Ishikawa (cell line): ENCODE measurements at regions not wholly inside any gene's neighbourhood (a gene's known extent, or its start where the extent isn't known, plus 50 kb on each side); places are given as distances from the start of the nearest gene placed in this dataset.

Experiments
- CEBPB ChIP-seq: IDR thresholded peaks from 2 replicates; pipeline ENCODE4 v1.6.1; 2012
- CREB1 ChIP-seq: IDR thresholded peaks from 2 replicates; pipeline ENCODE4 v1.6.1; 2012; ENCODE audit warnings: low read depth
- EGR1 ChIP-seq: IDR thresholded peaks from 2 replicates; pipeline ENCODE4 v1.6.1; 2012
- EP300 ChIP-seq: IDR thresholded peaks from 2 replicates; pipeline ENCODE4 v1.6.1; 2012; ENCODE audit warnings: borderline replicate concordance
- FOXM1 ChIP-seq: IDR thresholded peaks from 2 replicates; pipeline ENCODE4 v1.6.1; 2012; ENCODE audit warnings: low read depth, borderline replicate concordance
- NFIC ChIP-seq: IDR thresholded peaks from 2 replicates; pipeline ENCODE4 v1.6.1; 2012
- RAD21 ChIP-seq: IDR thresholded peaks from 2 replicates; pipeline ENCODE4 v1.6.1; 2012; ENCODE audit warnings: low read depth
- TAF1 ChIP-seq: IDR thresholded peaks from 2 replicates; pipeline ENCODE4 v1.6.1; 2012; ENCODE audit warnings: low read depth, mild to moderate bottlenecking
- TCF12 ChIP-seq: IDR thresholded peaks from 2 replicates; pipeline ENCODE4 v1.6.1; 2012; ENCODE audit warnings: low read depth
- TEAD4 ChIP-seq: IDR thresholded peaks from 2 replicates; pipeline ENCODE4 v1.6.1; 2012
- YY1 ChIP-seq: IDR thresholded peaks from 2 replicates; pipeline ENCODE4 v1.6.1; 2012; ENCODE audit warnings: low read depth
- ZBTB7A ChIP-seq: IDR thresholded peaks from 2 replicates; pipeline ENCODE4 v1.6.1; 2012; ENCODE audit warnings: low read depth
- TF ChIP-seq, protein P1 (sequence below): IDR thresholded peaks from 2 replicates; pipeline ENCODE4 v1.6.1; 2012; ENCODE audit warnings: low read depth, mild to moderate bottlenecking
- TF ChIP-seq, protein P2 (sequence below): IDR thresholded peaks from 2 replicates; pipeline ENCODE4 v1.6.1; 2012
- TF ChIP-seq, protein P3 (sequence below): IDR thresholded peaks from 2 replicates; pipeline ENCODE4 v1.6.1; 2012

DNA sequence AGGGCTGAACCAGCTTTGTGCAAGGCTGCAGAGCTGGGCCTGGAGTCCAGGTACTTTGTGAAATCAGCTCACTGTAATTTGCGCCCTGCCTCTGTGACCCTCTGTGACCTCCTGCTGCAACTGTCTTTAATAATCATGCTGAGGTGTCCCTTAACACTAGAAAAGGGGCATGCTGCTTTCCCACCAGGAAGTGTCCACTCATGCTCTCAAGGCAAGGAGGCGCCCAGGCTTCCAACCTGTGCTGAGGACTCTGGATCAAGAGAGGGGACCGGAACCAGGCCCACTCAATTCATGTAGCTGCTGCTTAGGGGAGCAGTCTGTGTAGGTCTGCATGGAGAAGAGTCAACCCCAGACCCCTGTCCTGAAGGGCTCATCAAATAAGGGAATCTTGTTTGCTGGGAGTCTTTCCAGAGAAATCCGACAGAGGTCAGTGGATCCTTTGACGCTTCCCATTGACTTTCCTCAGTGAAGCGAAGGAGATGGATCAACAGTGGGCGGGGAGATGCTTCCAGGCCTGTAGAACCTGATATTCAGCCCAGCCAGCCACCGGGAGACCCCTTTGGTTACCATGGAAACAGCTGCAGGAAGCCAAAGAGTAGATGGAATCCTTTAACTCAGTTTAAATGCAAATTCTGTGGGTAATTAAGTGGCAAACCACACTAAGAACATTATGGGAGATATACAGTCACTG lies 945.9 kb downstream of the GRID1 start:
- TF ChIP-seq, protein P1, sequence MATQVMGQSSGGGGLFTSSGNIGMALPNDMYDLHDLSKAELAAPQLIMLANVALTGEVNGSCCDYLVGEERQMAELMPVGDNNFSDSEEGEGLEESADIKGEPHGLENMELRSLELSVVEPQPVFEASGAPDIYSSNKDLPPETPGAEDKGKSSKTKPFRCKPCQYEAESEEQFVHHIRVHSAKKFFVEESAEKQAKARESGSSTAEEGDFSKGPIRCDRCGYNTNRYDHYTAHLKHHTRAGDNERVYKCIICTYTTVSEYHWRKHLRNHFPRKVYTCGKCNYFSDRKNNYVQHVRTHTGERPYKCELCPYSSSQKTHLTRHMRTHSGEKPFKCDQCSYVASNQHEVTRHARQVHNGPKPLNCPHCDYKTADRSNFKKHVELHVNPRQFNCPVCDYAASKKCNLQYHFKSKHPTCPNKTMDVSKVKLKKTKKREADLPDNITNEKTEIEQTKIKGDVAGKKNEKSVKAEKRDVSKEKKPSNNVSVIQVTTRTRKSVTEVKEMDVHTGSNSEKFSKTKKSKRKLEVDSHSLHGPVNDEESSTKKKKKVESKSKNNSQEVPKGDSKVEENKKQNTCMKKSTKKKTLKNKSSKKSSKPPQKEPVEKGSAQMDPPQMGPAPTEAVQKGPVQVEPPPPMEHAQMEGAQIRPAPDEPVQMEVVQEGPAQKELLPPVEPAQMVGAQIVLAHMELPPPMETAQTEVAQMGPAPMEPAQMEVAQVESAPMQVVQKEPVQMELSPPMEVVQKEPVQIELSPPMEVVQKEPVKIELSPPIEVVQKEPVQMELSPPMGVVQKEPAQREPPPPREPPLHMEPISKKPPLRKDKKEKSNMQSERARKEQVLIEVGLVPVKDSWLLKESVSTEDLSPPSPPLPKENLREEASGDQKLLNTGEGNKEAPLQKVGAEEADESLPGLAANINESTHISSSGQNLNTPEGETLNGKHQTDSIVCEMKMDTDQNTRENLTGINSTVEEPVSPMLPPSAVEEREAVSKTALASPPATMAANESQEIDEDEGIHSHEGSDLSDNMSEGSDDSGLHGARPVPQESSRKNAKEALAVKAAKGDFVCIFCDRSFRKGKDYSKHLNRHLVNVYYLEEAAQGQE, result no peak
- TF ChIP-seq, protein P2, sequence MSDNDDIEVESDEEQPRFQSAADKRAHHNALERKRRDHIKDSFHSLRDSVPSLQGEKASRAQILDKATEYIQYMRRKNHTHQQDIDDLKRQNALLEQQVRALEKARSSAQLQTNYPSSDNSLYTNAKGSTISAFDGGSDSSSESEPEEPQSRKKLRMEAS, result no peak
- no peak for TF ChIP-seq TCF12
- no peak for TF ChIP-seq TEAD4
- no peak for TF ChIP-seq TAF1
- no peak for TF ChIP-seq CREB1
- no peak for TF ChIP-seq FOXM1
- TF ChIP-seq YY1, result no peak

DNA sequence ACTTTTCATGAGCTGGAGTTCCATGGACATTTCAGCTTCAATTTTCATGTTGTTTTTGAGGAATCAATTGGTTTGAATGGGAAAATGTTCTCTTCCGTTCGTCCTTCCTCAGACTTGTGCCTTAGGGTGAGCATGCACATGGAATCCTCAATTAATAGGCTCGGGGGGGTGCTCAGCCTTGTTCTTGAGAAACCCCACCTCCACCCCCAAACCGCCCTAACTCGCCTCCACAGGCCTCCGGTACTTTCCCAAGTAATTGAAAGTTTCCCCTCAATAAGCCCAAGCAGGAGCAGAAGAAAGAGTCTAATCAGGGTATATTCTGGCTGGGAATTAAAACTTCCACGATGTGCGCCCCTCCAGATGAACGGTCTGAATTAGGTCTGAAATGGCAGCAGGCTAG lies 945.2 kb downstream of the GRID1 start:
- TF ChIP-seq NFIC (no peak), EGR1 (no peak), TEAD4 (no peak), ZBTB7A (no peak), RAD21 (no peak), YY1 (no peak), FOXM1 (no peak), TAF1 (no peak), TCF12 (no peak), EP300 (no peak), CREB1 (no peak), CEBPB (no peak)
- TF ChIP-seq, protein P2, result no peak
- TF ChIP-seq, protein P3, sequence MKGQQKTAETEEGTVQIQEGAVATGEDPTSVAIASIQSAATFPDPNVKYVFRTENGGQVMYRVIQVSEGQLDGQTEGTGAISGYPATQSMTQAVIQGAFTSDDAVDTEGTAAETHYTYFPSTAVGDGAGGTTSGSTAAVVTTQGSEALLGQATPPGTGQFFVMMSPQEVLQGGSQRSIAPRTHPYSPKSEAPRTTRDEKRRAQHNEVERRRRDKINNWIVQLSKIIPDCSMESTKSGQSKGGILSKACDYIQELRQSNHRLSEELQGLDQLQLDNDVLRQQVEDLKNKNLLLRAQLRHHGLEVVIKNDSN, result no peak
- TF ChIP-seq, protein P1, result no peak

DNA sequence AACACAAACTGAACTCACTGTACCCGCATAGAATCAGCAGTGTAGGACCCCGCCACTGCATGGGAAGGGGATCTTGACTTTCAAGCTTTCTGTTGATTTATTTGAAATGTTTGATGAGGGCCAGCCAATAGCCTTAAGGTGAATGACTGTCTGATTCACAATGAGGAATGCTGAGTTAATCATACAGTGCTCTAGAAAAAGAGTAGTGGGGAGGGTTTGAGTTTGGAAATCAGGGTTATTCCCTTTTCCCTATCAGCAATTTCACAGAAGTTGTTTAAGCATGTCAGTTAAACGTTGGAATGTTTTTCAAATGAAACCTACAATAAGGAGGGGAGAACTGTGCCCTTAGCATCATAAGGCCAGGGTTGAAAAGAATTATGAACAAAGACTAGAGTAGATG lies 937.5 kb downstream of the GRID1 start:
- no peak for TF ChIP-seq TEAD4
- TF ChIP-seq, protein P3, result no peak
- TF ChIP-seq EGR1, result no peak

DNA sequence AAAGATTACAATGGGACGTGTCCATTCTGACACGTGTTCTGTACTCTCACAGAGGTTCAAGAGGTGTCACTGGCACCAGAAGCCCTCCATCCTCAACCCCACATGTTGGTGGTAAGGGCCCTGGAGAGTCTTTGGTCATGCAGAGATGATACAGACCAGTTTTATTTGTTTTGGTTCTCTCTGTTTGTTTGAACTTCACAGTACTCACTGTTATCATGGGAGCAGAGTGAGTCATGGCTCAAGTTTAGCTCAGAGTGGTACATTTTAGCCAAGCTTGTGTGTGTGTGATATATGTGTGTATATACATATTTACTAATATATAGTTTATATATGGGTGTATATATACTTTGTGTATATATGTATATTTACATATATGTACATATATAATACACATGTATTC lies 935.6 kb downstream of the GRID1 start:
- TF ChIP-seq YY1, result no peak
- no peak for TF ChIP-seq CEBPB
- TF ChIP-seq FOXM1, result no peak
- TF ChIP-seq TCF12, result no peak
- TF ChIP-seq EGR1, result no peak
- TF ChIP-seq, protein P2, result no peak
- TF ChIP-seq, protein P3, result no peak
- TF ChIP-seq EP300, result no peak
- no peak for TF ChIP-seq NFIC
- no peak for TF ChIP-seq TEAD4
- TF ChIP-seq, protein P1, result no peak
- TF ChIP-seq ZBTB7A, result no peak
- no peak for TF ChIP-seq RAD21
- TF ChIP-seq TAF1, result no peak
- no peak for TF ChIP-seq CREB1
